Liver (tissue), 8 donors: ENCODE measurements at regions not wholly inside any gene's neighbourhood (a gene's known extent, or its start where the extent isn't known, plus 50 kb on each side); places are given as distances from the start of the nearest gene placed in this dataset.

Experiments used
- DNase-seq: peaks from one replicate; pipeline ENCODE4 v3.0.0-alpha.2; 2017; ENCODE audit warnings: low spot score
- H3K27ac ChIP-seq, 2 donors: one replicate each; pipeline ENCODE4 v1.7.0; 2013; ENCODE audit warnings: inconsistent platforms in 2 of 2, low read length in 2 of 2, control low read depth in 1 of 2, low read depth in 1 of 2, mild to moderate bottlenecking in 1 of 2
- H3K27me3 ChIP-seq, 4 donors: one replicate each; pipeline versions ENCODE4 v1.6.1 to v1.7.0; 2013; ENCODE audit warnings: low read length in 3 of 4, inconsistent platforms in 1 of 4, mild to moderate bottlenecking in 1 of 4, moderate library complexity in 1 of 4; ENCODE audit not compliant: control insufficient read depth in 4 of 4, insufficient read depth in 4 of 4
- H3K36me3 ChIP-seq, 4 donors: one replicate each; pipeline versions ENCODE4 v1.6.1 to v1.7.0; 2013; ENCODE audit warnings: low read length in 3 of 4, mild to moderate bottlenecking in 3 of 4, low read depth in 1 of 4, moderate library complexity in 1 of 4; ENCODE audit not compliant: control insufficient read depth in 4 of 4, insufficient read depth in 3 of 4
- H3K4me1 ChIP-seq, 4 donors: one replicate each; pipeline versions ENCODE4 v1.6.1 to v1.7.0; 2013; ENCODE audit warnings: low read length in 3 of 4, mild to moderate bottlenecking in 3 of 4, moderate library complexity in 1 of 4; ENCODE audit not compliant: control insufficient read depth in 4 of 4, insufficient read depth in 4 of 4
- H3K4me3 ChIP-seq, 3 donors: one replicate each; pipeline versions ENCODE4 v1.6.1 to v1.7.0; 2013; ENCODE audit warnings: low read length in 3 of 3, control low read depth in 1 of 3, low read depth in 1 of 3, mild to moderate bottlenecking in 1 of 3
- H3K9ac ChIP-seq, 2 donors: one replicate each; pipeline ENCODE4 v1.7.0; 2013; ENCODE audit warnings: low read length in 2 of 2, mild to moderate bottlenecking in 2 of 2, moderate library complexity in 2 of 2, control low read depth in 1 of 2, low read depth in 1 of 2
- H3K9me3 ChIP-seq, 4 donors: one replicate each; pipeline versions ENCODE4 v1.6.1 to v1.7.0; 2013; ENCODE audit warnings: low read length in 3 of 4; ENCODE audit not compliant: control insufficient read depth in 4 of 4
- EGR1 ChIP-seq, 2 donors: IDR thresholded peaks; 2 replicates each; pipeline ENCODE4 v1.6.1; 2016 to 2018; ENCODE audit warnings: antibody characterized with exemption in 2 of 2, low read depth in 2 of 2
- FOXA1 ChIP-seq: IDR thresholded peaks from 2 replicates; pipeline ENCODE4 v1.6.1; 2016; ENCODE audit warnings: antibody characterized with exemption
- FOXA2 ChIP-seq: IDR thresholded peaks from 2 replicates; pipeline ENCODE4 v1.6.1; 2016; ENCODE audit warnings: antibody characterized with exemption
- GABPA ChIP-seq, 2 donors: IDR thresholded peaks in 1 of 2; conservative IDR thresholded peaks in 1 of 2; 2 replicates each; pipeline ENCODE4 v1.6.1; 2016; ENCODE audit warnings: antibody characterized with exemption in 2 of 2, mild to moderate bottlenecking in 1 of 2, moderate library complexity in 1 of 2
- HNF4G ChIP-seq: IDR thresholded peaks from 2 replicates; pipeline ENCODE4 v1.6.1; 2016; ENCODE audit warnings: antibody characterized with exemption
- JUND ChIP-seq, 2 donors: IDR thresholded peaks; 2 replicates each; pipeline ENCODE4 v1.6.1; 2016; ENCODE audit warnings: antibody characterized with exemption in 2 of 2
- NR2F2 ChIP-seq: IDR thresholded peaks from 2 replicates; pipeline ENCODE4 v1.6.1; 2016; ENCODE audit warnings: antibody characterized with exemption
- RXRA ChIP-seq, 2 donors: IDR thresholded peaks; 2 replicates each; pipeline ENCODE4 v1.6.1; 2017 to 2018; ENCODE audit warnings: antibody characterized with exemption in 2 of 2, mild to moderate bottlenecking in 1 of 2
- SP1 ChIP-seq: IDR thresholded peaks from 2 replicates; pipeline ENCODE4 v1.6.1; 2018; ENCODE audit warnings: antibody characterized with exemption, mild to moderate bottlenecking
- TAF1 ChIP-seq: conservative IDR thresholded peaks from 2 replicates; pipeline ENCODE4 v1.6.1; 2016; ENCODE audit warnings: antibody characterized with exemption, mild to moderate bottlenecking
- YY1 ChIP-seq: IDR thresholded peaks from 2 replicates; pipeline ENCODE4 v1.6.1; 2016; ENCODE audit warnings: antibody characterized with exemption, mild to moderate bottlenecking
- WGBS: extraction: QIAGEN DNeasy Blood & Tissue Kit; methylation state at CpG from one replicate; pipeline ENCODE4 v1.1.7; 2013; 5-methylcytosine and 5-hydroxymethylcytosine counted together
- TF ChIP-seq, protein P1 (sequence below): fragments of 150-350 bp; IDR thresholded peaks from 2 replicates; pipeline ENCODE4 v1.5.1; 2017; ENCODE audit warnings: improper control_type of control experiment, low read depth, low read length; ENCODE audit not compliant: missing input control
- TF ChIP-seq, protein P2 (sequence below): IDR thresholded peaks from 2 replicates; pipeline ENCODE4 v1.6.1; 2016; ENCODE audit warnings: antibody characterized with exemption
- TF ChIP-seq, protein P3 (sequence below): IDR thresholded peaks from 2 replicates; pipeline ENCODE4 v1.6.1; 2016; ENCODE audit warnings: antibody characterized with exemption
- TF ChIP-seq, protein P4 (sequence below): IDR thresholded peaks from 2 replicates; pipeline ENCODE4 v1.6.1; 2016; ENCODE audit warnings: antibody characterized with exemption, mild to moderate bottlenecking
- TF ChIP-seq, protein P5 (sequence below): IDR thresholded peaks from 2 replicates; pipeline ENCODE4 v1.6.1; 2016; ENCODE audit warnings: antibody characterized with exemption
- donor health status: healthy.
- donor health status: healthy.
- donor health status: healthy.
- donor health status: healthy.
- donor health status: healthy.

DNA sequence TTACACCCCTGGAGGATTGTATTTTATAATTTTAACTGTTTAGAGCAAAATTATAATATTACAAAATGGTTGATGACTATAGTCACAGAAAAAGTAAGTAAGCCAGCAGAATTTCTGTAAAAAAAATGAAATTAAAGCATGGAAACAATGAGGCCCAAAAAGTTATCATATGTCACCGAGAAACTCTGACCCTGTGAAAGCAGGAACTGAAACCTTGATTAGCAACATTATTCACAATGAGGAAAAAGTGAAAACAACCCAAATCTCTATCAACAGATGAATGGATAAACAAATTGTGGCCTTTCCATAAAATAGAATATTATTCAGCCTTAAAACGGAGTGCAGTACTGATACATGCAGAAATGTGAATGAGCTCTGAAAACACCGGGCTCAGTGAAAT, 1471.7 kb downstream of the NLGN4Y start:
- no peaks in the 10 kb centered on the region for H3K9me3 ChIP-seq
- H3K4me1 ChIP-seq, result no peaks in the 10 kb centered on the region
- H3K27ac ChIP-seq, result no peak overlapping the region
- TF ChIP-seq, protein P1, sequence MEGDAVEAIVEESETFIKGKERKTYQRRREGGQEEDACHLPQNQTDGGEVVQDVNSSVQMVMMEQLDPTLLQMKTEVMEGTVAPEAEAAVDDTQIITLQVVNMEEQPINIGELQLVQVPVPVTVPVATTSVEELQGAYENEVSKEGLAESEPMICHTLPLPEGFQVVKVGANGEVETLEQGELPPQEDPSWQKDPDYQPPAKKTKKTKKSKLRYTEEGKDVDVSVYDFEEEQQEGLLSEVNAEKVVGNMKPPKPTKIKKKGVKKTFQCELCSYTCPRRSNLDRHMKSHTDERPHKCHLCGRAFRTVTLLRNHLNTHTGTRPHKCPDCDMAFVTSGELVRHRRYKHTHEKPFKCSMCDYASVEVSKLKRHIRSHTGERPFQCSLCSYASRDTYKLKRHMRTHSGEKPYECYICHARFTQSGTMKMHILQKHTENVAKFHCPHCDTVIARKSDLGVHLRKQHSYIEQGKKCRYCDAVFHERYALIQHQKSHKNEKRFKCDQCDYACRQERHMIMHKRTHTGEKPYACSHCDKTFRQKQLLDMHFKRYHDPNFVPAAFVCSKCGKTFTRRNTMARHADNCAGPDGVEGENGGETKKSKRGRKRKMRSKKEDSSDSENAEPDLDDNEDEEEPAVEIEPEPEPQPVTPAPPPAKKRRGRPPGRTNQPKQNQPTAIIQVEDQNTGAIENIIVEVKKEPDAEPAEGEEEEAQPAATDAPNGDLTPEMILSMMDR, result no peak
- TF ChIP-seq RXRA (IDR thresholded peaks at IDR 0.05) (no peak), YY1 (no peak), TAF1 (no peak), SP1 (no peak)
- no peak overlapping the region for H3K9ac ChIP-seq
- H3K36me3 ChIP-seq, result no peaks in the 10 kb centered on the region
- H3K27me3 ChIP-seq, result no peaks in the 10 kb centered on the region
- WGBS, result 92% methylated on average over 3 of the region's 3 CpGs
- DNase-seq, result no peak
- H3K4me3 ChIP-seq, result no peak overlapping the region

DNA sequence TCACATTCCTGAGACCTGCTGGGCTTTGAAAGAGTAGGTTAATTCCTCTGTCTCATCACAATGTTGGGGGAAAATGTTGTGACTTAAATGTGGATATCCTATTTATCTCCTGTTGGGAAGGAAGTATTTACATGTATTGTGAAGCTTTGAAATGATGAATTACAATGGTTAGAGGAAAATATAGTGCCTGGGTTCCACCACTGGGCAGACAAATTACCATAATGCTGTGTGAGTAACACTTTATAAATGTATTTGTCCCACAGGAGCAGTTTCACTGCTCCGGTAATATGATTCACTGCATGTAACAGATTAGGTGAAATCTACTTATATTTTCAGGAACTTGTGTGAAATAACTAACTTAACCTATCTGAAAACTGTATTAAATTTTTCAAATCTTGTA, 1476.4 kb downstream of the NLGN4Y start:
- no peak for DNase-seq
- WGBS, result 89% methylated on average over 1 of the region's 1 CpG
- no peaks in the 10 kb centered on the region for H3K36me3 ChIP-seq
- H3K4me1 ChIP-seq, result no peaks in the 10 kb centered on the region
- H3K9me3 ChIP-seq, result no peaks in the 10 kb centered on the region
- no peak overlapping the region for H3K27ac ChIP-seq
- H3K9ac ChIP-seq, result no peak overlapping the region
- no peak overlapping the region for H3K4me3 ChIP-seq
- no peaks in the 10 kb centered on the region for H3K27me3 ChIP-seq
- TF ChIP-seq, protein P2, sequence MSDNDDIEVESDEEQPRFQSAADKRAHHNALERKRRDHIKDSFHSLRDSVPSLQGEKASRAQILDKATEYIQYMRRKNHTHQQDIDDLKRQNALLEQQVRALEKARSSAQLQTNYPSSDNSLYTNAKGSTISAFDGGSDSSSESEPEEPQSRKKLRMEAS, result no peak
- TF ChIP-seq JUND (IDR thresholded peaks at IDR 0.05) (no peak), YY1 (no peak), NR2F2 (no peak), FOXA2 (no peak), GABPA (IDR thresholded peaks at IDR 0.05 in 1 of 2, conservative IDR thresholded peaks at IDR 0.05 in 1 of 2) (no peak), HNF4G (no peak)

DNA sequence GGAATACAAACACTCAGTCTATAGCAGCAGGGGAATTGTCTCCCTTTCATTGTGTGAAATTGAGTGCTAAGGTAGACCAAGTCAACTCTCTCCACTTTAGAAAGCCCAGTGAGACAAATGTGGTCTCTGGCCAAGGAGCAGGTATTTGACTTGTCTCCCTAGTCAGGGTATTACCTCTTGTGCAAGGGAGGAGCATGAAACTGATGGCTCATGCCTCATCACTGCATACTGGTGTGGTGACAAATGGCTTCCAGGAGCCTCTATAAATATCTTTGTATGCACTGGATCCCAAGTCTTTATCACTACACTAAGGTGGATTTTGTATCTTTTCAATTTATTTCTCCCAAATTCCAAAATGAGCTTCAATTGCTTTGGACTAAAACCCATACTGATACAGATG, 1477.6 kb downstream of the NLGN4Y start:
- no peaks in the 10 kb centered on the region for H3K4me1 ChIP-seq
- no peak for DNase-seq
- H3K4me3 ChIP-seq, result no peak overlapping the region
- TF ChIP-seq, protein P1, result no peak
- TF ChIP-seq, protein P3, sequence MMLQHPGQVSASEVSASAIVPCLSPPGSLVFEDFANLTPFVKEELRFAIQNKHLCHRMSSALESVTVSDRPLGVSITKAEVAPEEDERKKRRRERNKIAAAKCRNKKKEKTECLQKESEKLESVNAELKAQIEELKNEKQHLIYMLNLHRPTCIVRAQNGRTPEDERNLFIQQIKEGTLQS, result no peak
- TF ChIP-seq, protein P4, sequence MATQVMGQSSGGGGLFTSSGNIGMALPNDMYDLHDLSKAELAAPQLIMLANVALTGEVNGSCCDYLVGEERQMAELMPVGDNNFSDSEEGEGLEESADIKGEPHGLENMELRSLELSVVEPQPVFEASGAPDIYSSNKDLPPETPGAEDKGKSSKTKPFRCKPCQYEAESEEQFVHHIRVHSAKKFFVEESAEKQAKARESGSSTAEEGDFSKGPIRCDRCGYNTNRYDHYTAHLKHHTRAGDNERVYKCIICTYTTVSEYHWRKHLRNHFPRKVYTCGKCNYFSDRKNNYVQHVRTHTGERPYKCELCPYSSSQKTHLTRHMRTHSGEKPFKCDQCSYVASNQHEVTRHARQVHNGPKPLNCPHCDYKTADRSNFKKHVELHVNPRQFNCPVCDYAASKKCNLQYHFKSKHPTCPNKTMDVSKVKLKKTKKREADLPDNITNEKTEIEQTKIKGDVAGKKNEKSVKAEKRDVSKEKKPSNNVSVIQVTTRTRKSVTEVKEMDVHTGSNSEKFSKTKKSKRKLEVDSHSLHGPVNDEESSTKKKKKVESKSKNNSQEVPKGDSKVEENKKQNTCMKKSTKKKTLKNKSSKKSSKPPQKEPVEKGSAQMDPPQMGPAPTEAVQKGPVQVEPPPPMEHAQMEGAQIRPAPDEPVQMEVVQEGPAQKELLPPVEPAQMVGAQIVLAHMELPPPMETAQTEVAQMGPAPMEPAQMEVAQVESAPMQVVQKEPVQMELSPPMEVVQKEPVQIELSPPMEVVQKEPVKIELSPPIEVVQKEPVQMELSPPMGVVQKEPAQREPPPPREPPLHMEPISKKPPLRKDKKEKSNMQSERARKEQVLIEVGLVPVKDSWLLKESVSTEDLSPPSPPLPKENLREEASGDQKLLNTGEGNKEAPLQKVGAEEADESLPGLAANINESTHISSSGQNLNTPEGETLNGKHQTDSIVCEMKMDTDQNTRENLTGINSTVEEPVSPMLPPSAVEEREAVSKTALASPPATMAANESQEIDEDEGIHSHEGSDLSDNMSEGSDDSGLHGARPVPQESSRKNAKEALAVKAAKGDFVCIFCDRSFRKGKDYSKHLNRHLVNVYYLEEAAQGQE, result no peak
- TF ChIP-seq EGR1 (IDR thresholded peaks at IDR 0.05; ENCODE audit: low read depth in 2 of 2) (no peak), GABPA (IDR thresholded peaks at IDR 0.05 in 1 of 2, conservative IDR thresholded peaks at IDR 0.05 in 1 of 2) (no peak), HNF4G (no peak), RXRA (IDR thresholded peaks at IDR 0.05) (no peak), NR2F2 (no peak), JUND (IDR thresholded peaks at IDR 0.05) (no peak), YY1 (no peak), FOXA2 (no peak), SP1 (no peak), TAF1 (no peak), FOXA1 (no peak)
- TF ChIP-seq, protein P2, result no peak
- TF ChIP-seq, protein P5, sequence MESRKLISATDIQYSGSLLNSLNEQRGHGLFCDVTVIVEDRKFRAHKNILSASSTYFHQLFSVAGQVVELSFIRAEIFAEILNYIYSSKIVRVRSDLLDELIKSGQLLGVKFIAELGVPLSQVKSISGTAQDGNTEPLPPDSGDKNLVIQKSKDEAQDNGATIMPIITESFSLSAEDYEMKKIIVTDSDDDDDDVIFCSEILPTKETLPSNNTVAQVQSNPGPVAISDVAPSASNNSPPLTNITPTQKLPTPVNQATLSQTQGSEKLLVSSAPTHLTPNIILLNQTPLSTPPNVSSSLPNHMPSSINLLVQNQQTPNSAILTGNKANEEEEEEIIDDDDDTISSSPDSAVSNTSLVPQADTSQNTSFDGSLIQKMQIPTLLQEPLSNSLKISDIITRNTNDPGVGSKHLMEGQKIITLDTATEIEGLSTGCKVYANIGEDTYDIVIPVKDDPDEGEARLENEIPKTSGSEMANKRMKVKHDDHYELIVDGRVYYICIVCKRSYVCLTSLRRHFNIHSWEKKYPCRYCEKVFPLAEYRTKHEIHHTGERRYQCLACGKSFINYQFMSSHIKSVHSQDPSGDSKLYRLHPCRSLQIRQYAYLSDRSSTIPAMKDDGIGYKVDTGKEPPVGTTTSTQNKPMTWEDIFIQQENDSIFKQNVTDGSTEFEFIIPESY, result no peak
- H3K9me3 ChIP-seq, result no peaks in the 10 kb centered on the region
- no peak overlapping the region for H3K9ac ChIP-seq
- no peaks in the 10 kb centered on the region for H3K36me3 ChIP-seq
- H3K27ac ChIP-seq, result no peak overlapping the region
- H3K27me3 ChIP-seq, result no peaks in the 10 kb centered on the region
